ENCODE measurements at regions not wholly inside any gene's neighbourhood (a gene's known extent, or its start where the extent isn't known, plus 50 kb on each side); places are given as distances from the start of the nearest gene placed in this dataset.

- TF ChIP-seq CTCF (IDR thresholded peaks at IDR 0.05), result no peak
- TF ChIP-seq POLR2A (IDR thresholded peaks at IDR 0.05), result no peak
These were observed 70.2 kb upstream of the BRWD3 start for GRCh38 chrX:80879916-80880315.
